ENCODE measurements at regions not wholly inside any gene's neighbourhood (a gene's known extent, or its start where the extent isn't known, plus 50 kb on each side); places are given as distances from the start of the nearest gene placed in this dataset.
A peak's percentile ranks its signal among the peaks of the same experiment; 100 is the strongest.

GRCh38 chr12:123067654-123068053 lies 83.2 kb downstream of the PITPNM2 start:
- no peak for TF ChIP-seq POLR2AphosphoS5 (IDR thresholded peaks at IDR 0.05)
- no peak for TF ChIP-seq POLR2A (IDR thresholded peaks at IDR 0.05)
- no peak for TF ChIP-seq EP300 (IDR thresholded peaks at IDR 0.05)
- TF ChIP-seq, protein P1, sequence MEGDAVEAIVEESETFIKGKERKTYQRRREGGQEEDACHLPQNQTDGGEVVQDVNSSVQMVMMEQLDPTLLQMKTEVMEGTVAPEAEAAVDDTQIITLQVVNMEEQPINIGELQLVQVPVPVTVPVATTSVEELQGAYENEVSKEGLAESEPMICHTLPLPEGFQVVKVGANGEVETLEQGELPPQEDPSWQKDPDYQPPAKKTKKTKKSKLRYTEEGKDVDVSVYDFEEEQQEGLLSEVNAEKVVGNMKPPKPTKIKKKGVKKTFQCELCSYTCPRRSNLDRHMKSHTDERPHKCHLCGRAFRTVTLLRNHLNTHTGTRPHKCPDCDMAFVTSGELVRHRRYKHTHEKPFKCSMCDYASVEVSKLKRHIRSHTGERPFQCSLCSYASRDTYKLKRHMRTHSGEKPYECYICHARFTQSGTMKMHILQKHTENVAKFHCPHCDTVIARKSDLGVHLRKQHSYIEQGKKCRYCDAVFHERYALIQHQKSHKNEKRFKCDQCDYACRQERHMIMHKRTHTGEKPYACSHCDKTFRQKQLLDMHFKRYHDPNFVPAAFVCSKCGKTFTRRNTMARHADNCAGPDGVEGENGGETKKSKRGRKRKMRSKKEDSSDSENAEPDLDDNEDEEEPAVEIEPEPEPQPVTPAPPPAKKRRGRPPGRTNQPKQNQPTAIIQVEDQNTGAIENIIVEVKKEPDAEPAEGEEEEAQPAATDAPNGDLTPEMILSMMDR (IDR thresholded peaks at IDR 0.05) = no peak
- Histone ChIP-seq H3K27ac (no peak overlapping the region), H3K36me3 (no peaks in the 10 kb centered on the region), H3K27me3 (no peaks in the 10 kb centered on the region), H3K4me1 (peaks cover 57 to 66% (median 60%) of the 10 kb centered on the region in 4 donors), H3K4me3 (no peak overlapping the region), H3K9me3 (no peaks in the 10 kb centered on the region)
- WGBS, 2 donors = 47 to 61% methylated on average over 3 to 5 of the region's 5 CpGs
- no peak for ATAC-seq (ENCODE audit: low FRiP score in 2 of 2)
- DNase-seq = no peak

DNA sequence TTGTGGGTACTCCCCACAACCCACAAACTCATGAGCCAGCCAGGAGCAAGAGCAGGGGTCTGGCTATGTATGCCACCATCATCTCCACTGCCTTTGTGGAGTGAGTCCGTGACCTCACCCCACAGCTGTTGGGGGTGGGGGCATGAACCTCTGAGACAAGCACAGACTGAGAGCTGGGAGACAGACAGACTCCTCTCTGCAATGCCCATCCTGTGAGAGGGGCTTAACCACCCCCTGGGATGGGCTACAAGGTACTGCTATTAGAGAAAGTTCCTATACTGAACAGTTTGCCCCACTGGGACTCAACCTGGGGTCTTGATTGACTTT lies 84.5 kb downstream of the PITPNM2 start:
- no peaks in the 10 kb centered on the region for H3K36me3 ChIP-seq
- no peak for TF ChIP-seq POLR2A (IDR thresholded peaks at IDR 0.05)
- TF ChIP-seq, protein P1 (IDR thresholded peaks at IDR 0.05) = no peak
- no peak for TF ChIP-seq POLR2AphosphoS5 (IDR thresholded peaks at IDR 0.05)
- TF ChIP-seq EP300 (IDR thresholded peaks at IDR 0.05) = no peak
- H3K9me3 ChIP-seq = no peaks in the 10 kb centered on the region
- no peak overlapping the region for H3K27ac ChIP-seq
- no peak overlapping the region for H3K4me3 ChIP-seq
- DNase-seq (no peak), ATAC-seq (ENCODE audit: low FRiP score in 2 of 2) (no peak)
- H3K27me3 ChIP-seq = no peaks in the 10 kb centered on the region
- H3K4me1 ChIP-seq = peaks cover 62 to 76% (median 63%) of the 10 kb centered on the region in 4 donors
- 100% methylated on average over 1 of the region's 1 CpG; no CpG with 5 or more reads in 1 of the 2 donors for WGBS, 2 donors

DNA sequence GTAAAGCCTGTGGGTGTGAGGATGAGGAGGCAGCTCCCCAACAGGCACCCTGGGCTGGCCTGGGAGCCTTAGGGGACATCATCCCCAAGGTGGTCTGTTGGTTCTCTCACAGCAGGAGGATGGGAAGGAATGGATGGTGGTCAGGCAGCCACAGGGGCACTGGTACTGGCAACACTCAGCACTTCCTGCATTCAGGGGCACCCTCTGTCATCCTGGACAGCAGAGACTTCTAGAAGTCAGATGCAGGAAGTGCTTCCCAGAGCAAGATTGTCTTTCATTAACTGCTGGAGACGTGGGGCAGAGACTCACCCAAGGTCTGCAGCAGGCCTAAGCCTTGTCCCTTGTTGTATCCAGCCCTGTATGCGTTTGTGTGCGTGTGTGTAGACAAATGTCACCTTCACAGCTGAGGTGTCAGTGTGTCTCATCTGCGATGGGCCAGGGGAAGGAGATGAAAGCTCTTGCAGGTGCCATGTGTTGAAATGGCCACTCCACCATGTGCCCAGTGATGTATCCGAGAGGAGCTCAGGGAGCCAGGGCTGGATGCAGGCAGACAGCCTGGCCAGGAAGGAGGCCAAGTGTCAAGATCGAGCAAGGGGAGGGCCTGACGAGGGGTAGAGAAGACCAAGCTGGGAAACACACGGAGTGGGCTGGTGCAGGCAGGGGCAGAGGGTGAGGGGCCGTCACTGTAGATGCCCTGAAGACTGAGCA lies 85.1 kb downstream of the PITPNM2 start:
- TF ChIP-seq POLR2A (IDR thresholded peaks at IDR 0.05) = no peak
- TF ChIP-seq, protein P1 (IDR thresholded peaks at IDR 0.05) = no peak
- no peak for TF ChIP-seq POLR2AphosphoS5 (IDR thresholded peaks at IDR 0.05)
- TF ChIP-seq EP300 (IDR thresholded peaks at IDR 0.05) = no peak
- Histone ChIP-seq H3K9me3 (no peaks in the 10 kb centered on the region), H3K4me3 (no peak overlapping the region), H3K27ac (peak overlapping the region in 1 of 4 donors; percentile 27), H3K36me3 (no peaks in the 10 kb centered on the region), H3K4me1 (peaks cover 57 to 76% (median 63%) of the 10 kb centered on the region in 4 donors), H3K27me3 (no peaks in the 10 kb centered on the region)
- 78 to 79% methylated on average over 9 of the region's 9 CpGs for WGBS, 2 donors
- ATAC-seq (ENCODE audit: low FRiP score in 2 of 2) (no peak), DNase-seq (no peak)

- TF ChIP-seq POLR2AphosphoS5 (IDR thresholded peaks at IDR 0.05) (no peak), EP300 (IDR thresholded peaks at IDR 0.05) (no peak), POLR2A (IDR thresholded peaks at IDR 0.05) (no peak)
- TF ChIP-seq, protein P1 (IDR thresholded peaks at IDR 0.05) = peak in 1 of 6 experiments; percentile 5
- H3K9me3 ChIP-seq = no peaks in the 10 kb centered on the region
- peaks cover 53 to 76% (median 64%) of the 10 kb centered on the region in 4 donors for H3K4me1 ChIP-seq
- WGBS, 2 donors = 57 to 75% methylated on average over 8 of the region's 8 CpGs
- ATAC-seq (ENCODE audit: low FRiP score in 2 of 2) = no peak
- no peaks in the 10 kb centered on the region for H3K27me3 ChIP-seq
- no peaks in the 10 kb centered on the region for H3K36me3 ChIP-seq
- H3K4me3 ChIP-seq = no peak overlapping the region
- DNase-seq = peak in 1 of 2 donors; percentile 57
- peak overlapping the region in 3 of 4 donors; percentile 27 to 49 (median 27) for H3K27ac ChIP-seq
Observed at GRCh38 chr12:123064885-123065619, 84.6 kb downstream of the ARL6IP4 start.

Data from upper lobe of left lung (tissue), 6 donors.